ENCODE measurements at regions not wholly inside any gene's neighbourhood (a gene's known extent, or its start where the extent isn't known, plus 50 kb on each side); places are given as distances from the start of the nearest gene placed in this dataset.

- no peak for DNase-seq (ENCODE audit: extremely low read depth, low read depth)
- no peak for TF ChIP-seq CTCF (IDR thresholded peaks at IDR 0.05; ENCODE audit: low read depth, low read length, missing control alignments)
- no peak overlapping the region for H3K4me3 ChIP-seq (replicated peaks; ENCODE audit: low read depth, low read length)
Observed at GRCh38 chr10:128901236-128901635, 565.8 kb upstream of the MGMT start.

- TF ChIP-seq CTCF (IDR thresholded peaks at IDR 0.05; ENCODE audit: low read depth, low read length, missing control alignments), result no peak
- no peak overlapping the region for H3K4me3 ChIP-seq (replicated peaks; ENCODE audit: low read depth, low read length)
- DNase-seq (ENCODE audit: extremely low read depth, low read depth), result no peak
Observed at GRCh38 chr10:128902031-128902710, 564.9 kb upstream of the MGMT start.

GRCh38 chr10:128907155-128907941, 559.7 kb upstream of the MGMT start:
- H3K4me3 ChIP-seq (replicated peaks; ENCODE audit: low read depth, low read length), result no peak overlapping the region
- no peak for TF ChIP-seq CTCF (IDR thresholded peaks at IDR 0.05; ENCODE audit: low read depth, low read length, missing control alignments)
- no peak for DNase-seq (ENCODE audit: extremely low read depth, low read depth)

- no peak for DNase-seq (ENCODE audit: extremely low read depth, low read depth)
- H3K4me3 ChIP-seq (replicated peaks; ENCODE audit: low read depth, low read length), result no peak overlapping the region
- TF ChIP-seq CTCF (IDR thresholded peaks at IDR 0.05; ENCODE audit: low read depth, low read length, missing control alignments), result no peak
Observed at GRCh38 chr10:128908099-128908498, 558.9 kb upstream of the MGMT start.

- no peak for TF ChIP-seq CTCF (IDR thresholded peaks at IDR 0.05; ENCODE audit: low read depth, low read length, missing control alignments)
- no peak for DNase-seq (ENCODE audit: extremely low read depth, low read depth)
- H3K4me3 ChIP-seq (replicated peaks; ENCODE audit: low read depth, low read length), result no peak overlapping the region
Observed at GRCh38 chr10:128908499-128908898, 558.5 kb upstream of the MGMT start.

GRCh38 chr10:128912568-128913311, 554.3 kb upstream of the MGMT start:
- no peak for DNase-seq (ENCODE audit: extremely low read depth, low read depth)
- no peak for TF ChIP-seq CTCF (IDR thresholded peaks at IDR 0.05; ENCODE audit: low read depth, low read length, missing control alignments)

More at GRCh38 chr10:128912568-128913311, 554.3 kb upstream of the MGMT start:
- no peak overlapping the region for H3K4me3 ChIP-seq (replicated peaks; ENCODE audit: low read depth, low read length)

Measured in HFF-Myc (cell line).